GM23338 (cell line): ENCODE measurements at regions not wholly inside any gene's neighbourhood (a gene's known extent, or its start where the extent isn't known, plus 50 kb on each side); places are given as distances from the start of the nearest gene placed in this dataset.

Experiments
- ATAC-seq: fragments of 200-7000 bp; cut with Tn5 transposase; 3 replicates; pipeline ENCODE4 v1.9.1; 2020
- DNase-seq: peaks from one replicate; pipeline ENCODE4 v3.0.0-alpha.2; 2015; ENCODE audit warnings: low spot score
- H2AFZ ChIP-seq: fragments of 200-600 bp; sonication (generic); 2 replicates; pipeline ENCODE4 v1.8.0; 2016; ENCODE audit warnings: antibody characterized with exemption, mild to moderate bottlenecking, moderate library complexity
- H3F3A ChIP-seq: fragments of 200-600 bp; sonication (generic); replicated peaks from 2 replicates; pipeline ENCODE4 v1.8.0; 2017; ENCODE audit warnings: antibody characterized with exemption, mixed run types, low read depth
- H3K27ac ChIP-seq: fragments of 200-600 bp; sonication (generic); 2 replicates; pipeline ENCODE4 v1.6.1; 2016; ENCODE audit warnings: low read depth
- H3K27me3 ChIP-seq: fragments of 200-600 bp; sonication (generic); 2 replicates; pipeline ENCODE4 v1.8.0; 2016; ENCODE audit warnings: mild to moderate bottlenecking, mixed run types, moderate library complexity; ENCODE audit not compliant: insufficient read depth
- H3K36me3 ChIP-seq: fragments of 200-600 bp; sonication (generic); 2 replicates; pipeline ENCODE4 v1.8.0; 2016; ENCODE audit warnings: mild to moderate bottlenecking; ENCODE audit not compliant: insufficient read depth
- H3K4me1 ChIP-seq: fragments of 200-600 bp; sonication (generic); 2 replicates; pipeline ENCODE4 v1.8.0; 2016; ENCODE audit warnings: mild to moderate bottlenecking, moderate library complexity; ENCODE audit not compliant: insufficient read depth
- H3K4me2 ChIP-seq: fragments of 200-600 bp; sonication (generic); 2 replicates; pipeline ENCODE4 v1.7.1; 2017; ENCODE audit warnings: mixed run types
- H3K4me3 ChIP-seq: fragments of 200-600 bp; sonication (generic); 2 replicates; pipeline ENCODE4 v1.6.1; 2016; ENCODE audit warnings: mixed run types
- H3K79me2 ChIP-seq: fragments of 200-600 bp; sonication (generic); replicated peaks from 2 replicates; pipeline ENCODE4 v1.8.0; 2017; ENCODE audit warnings: mild to moderate bottlenecking; ENCODE audit not compliant: insufficient read depth
- H3K9me2 ChIP-seq: fragments of 200-600 bp; sonication (generic); 2 replicates; pipeline ENCODE4 v1.8.0; 2017; ENCODE audit not compliant: insufficient read depth
- H4K20me1 ChIP-seq: fragments of 200-600 bp; sonication (generic); replicated peaks from 2 replicates; pipeline ENCODE4 v1.8.0; 2017; ENCODE audit warnings: mild to moderate bottlenecking; ENCODE audit not compliant: insufficient read depth
- H3K27ac Mint-ChIP-seq: 2 replicates; pipeline ENCODE4 v1.8.0; 2020; ENCODE audit warnings: inconsistent platforms, mild to moderate bottlenecking, moderate library complexity, mixed read lengths
- H3K27me3 Mint-ChIP-seq: 3 replicates; pipeline ENCODE4 v1.8.0; 2022; ENCODE audit warnings: low read depth, mild to moderate bottlenecking, moderate library complexity, mixed read lengths, inconsistent platforms; ENCODE audit not compliant: insufficient read depth, poor library complexity
- H3K36me3 Mint-ChIP-seq: 3 replicates; pipeline ENCODE4 v1.8.0; 2021; ENCODE audit warnings: low read depth, mild to moderate bottlenecking, inconsistent platforms, moderate library complexity, mixed read lengths
- H3K4me1 Mint-ChIP-seq: 3 replicates; pipeline ENCODE4 v1.8.0; 2020; ENCODE audit warnings: mild to moderate bottlenecking, inconsistent platforms, mixed read lengths
- H3K4me3 Mint-ChIP-seq: 3 replicates; pipeline ENCODE4 v1.8.0; 2021; ENCODE audit warnings: moderate library complexity, mild to moderate bottlenecking, inconsistent platforms, mixed read lengths
- H3K9me3 Mint-ChIP-seq: 3 replicates; pipeline ENCODE4 v1.8.0; 2020; ENCODE audit warnings: moderate library complexity, mild to moderate bottlenecking, inconsistent platforms, mixed read lengths
- REST ChIP-seq: IDR thresholded peaks from one replicate; pipeline ENCODE4 v1.6.1; 2018; ENCODE audit warnings: antibody characterized with exemption; ENCODE audit not compliant: unreplicated experiment
- ZNF331 ChIP-seq: fragments of 250-450 bp; sonication (Bioruptor Pico); IDR thresholded peaks from 2 replicates; pipeline ENCODE4 v1.5.0; 2020; ENCODE audit warnings: low read depth, mild to moderate bottlenecking, moderate library complexity
- TF ChIP-seq, protein P1 (sequence below): fragments of 250-450 bp; sonication (Bioruptor Pico); IDR thresholded peaks from 2 replicates; pipeline ENCODE4 v1.5.0; 2020; ENCODE audit warnings: mild to moderate bottlenecking, moderate library complexity

- no peak for DNase-seq
- Histone ChIP-seq H3K79me2 (no peaks in the 10 kb centered on the region), H3K36me3 (no peaks in the 10 kb centered on the region), H3F3A (no peaks in the 10 kb centered on the region), H3K27ac (no peak overlapping the region), H3K27me3 (no peaks in the 10 kb centered on the region), H4K20me1 (no peaks in the 10 kb centered on the region), H2AFZ (no peak overlapping the region), H3K4me3 (no peak overlapping the region), H3K9me2 (no peaks in the 10 kb centered on the region), H3K4me2 (no peak overlapping the region), H3K4me1 (peaks cover 8% of the 10 kb centered on the region; the same call in 1 of the 2 replicates)
- Mint-ChIP-seq H3K27me3 (no peaks in the 10 kb centered on the region), H3K4me1 (peaks cover 6% of the 10 kb centered on the region; the same call in 2 of the 3 replicates), H3K9me3 (no peaks in the 10 kb centered on the region), H3K27ac (no peak overlapping the region), H3K4me3 (no peak overlapping the region), H3K36me3 (no peaks in the 10 kb centered on the region)
- ATAC-seq, result no peak
- TF ChIP-seq, protein P1, sequence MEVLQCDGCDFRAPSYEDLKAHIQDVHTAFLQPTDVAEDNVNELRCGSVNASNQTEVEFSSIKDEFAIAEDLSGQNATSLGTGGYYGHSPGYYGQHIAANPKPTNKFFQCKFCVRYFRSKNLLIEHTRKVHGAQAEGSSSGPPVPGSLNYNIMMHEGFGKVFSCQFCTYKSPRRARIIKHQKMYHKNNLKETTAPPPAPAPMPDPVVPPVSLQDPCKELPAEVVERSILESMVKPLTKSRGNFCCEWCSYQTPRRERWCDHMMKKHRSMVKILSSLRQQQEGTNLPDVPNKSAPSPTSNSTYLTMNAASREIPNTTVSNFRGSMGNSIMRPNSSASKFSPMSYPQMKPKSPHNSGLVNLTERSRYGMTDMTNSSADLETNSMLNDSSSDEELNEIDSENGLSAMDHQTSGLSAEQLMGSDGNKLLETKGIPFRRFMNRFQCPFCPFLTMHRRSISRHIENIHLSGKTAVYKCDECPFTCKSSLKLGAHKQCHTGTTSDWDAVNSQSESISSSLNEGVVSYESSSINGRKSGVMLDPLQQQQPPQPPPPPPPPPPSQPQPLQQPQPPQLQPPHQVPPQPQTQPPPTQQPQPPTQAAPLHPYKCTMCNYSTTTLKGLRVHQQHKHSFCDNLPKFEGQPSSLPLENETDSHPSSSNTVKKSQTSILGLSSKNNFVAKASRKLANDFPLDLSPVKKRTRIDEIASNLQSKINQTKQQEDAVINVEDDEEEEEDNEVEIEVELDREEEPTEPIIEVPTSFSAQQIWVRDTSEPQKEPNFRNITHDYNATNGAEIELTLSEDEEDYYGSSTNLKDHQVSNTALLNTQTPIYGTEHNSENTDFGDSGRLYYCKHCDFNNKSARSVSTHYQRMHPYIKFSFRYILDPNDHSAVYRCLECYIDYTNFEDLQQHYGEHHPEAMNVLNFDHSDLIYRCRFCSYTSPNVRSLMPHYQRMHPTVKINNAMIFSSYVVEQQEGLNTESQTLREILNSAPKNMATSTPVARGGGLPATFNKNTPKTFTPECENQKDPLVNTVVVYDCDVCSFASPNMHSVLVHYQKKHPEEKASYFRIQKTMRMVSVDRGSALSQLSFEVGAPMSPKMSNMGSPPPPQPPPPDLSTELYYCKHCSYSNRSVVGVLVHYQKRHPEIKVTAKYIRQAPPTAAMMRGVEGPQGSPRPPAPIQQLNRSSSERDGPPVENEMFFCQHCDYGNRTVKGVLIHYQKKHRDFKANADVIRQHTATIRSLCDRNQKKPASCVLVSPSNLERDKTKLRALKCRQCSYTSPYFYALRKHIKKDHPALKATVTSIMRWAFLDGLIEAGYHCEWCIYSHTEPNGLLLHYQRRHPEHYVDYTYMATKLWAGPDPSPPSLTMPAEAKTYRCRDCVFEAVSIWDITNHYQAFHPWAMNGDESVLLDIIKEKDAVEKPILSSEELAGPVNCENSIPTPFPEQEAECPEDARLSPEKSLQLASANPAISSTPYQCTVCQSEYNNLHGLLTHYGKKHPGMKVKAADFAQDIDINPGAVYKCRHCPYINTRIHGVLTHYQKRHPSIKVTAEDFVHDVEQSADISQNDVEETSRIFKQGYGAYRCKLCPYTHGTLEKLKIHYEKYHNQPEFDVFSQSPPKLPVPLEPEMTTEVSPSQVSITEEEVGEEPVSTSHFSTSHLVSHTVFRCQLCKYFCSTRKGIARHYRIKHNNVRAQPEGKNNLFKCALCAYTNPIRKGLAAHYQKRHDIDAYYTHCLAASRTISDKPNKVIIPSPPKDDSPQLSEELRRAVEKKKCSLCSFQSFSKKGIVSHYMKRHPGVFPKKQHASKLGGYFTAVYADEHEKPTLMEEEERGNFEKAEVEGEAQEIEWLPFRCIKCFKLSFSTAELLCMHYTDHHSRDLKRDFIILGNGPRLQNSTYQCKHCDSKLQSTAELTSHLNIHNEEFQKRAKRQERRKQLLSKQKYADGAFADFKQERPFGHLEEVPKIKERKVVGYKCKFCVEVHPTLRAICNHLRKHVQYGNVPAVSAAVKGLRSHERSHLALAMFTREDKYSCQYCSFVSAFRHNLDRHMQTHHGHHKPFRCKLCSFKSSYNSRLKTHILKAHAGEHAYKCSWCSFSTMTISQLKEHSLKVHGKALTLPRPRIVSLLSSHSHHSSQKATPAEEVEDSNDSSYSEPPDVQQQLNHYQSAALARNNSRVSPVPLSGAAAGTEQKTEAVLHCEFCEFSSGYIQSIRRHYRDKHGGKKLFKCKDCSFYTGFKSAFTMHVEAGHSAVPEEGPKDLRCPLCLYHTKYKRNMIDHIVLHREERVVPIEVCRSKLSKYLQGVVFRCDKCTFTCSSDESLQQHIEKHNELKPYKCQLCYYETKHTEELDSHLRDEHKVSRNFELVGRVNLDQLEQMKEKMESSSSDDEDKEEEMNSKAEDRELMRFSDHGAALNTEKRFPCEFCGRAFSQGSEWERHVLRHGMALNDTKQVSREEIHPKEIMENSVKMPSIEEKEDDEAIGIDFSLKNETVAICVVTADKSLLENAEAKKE (CRISPR knock-in tag), result no peak
- TF ChIP-seq ZNF331 (CRISPR knock-in tag) (no peak), REST (no peak)
These were observed 404.8 kb upstream of the RORA start for GRCh38 chr15:61633951-61634350.
